Mesendoderm (in vitro differentiated cells): ENCODE measurements at regions not wholly inside any gene's neighbourhood (a gene's known extent, or its start where the extent isn't known, plus 50 kb on each side); places are given as distances from the start of the nearest gene placed in this dataset.

Experiments used
- DNase-seq: peaks from one replicate; pipeline ENCODE4 v3.0.0; 2013
- H2AK5ac ChIP-seq: 2 replicates; pipeline ENCODE4 v1.6.1; 2013; ENCODE audit warnings: low read length, inconsistent platforms
- H2BK120ac ChIP-seq: 2 replicates; pipeline ENCODE4 v1.6.1; 2013; ENCODE audit warnings: low read depth, mild to moderate bottlenecking, low read length, moderate library complexity, mixed read lengths
- H2BK15ac ChIP-seq: replicated peaks from 2 replicates; pipeline ENCODE4 v1.6.1; 2013; ENCODE audit warnings: low read depth, mild to moderate bottlenecking, moderate library complexity
- H2BK5ac ChIP-seq: 2 replicates; pipeline ENCODE4 v1.6.1; 2013; ENCODE audit warnings: low read length, inconsistent platforms
- H3K18ac ChIP-seq: 2 replicates; pipeline ENCODE4 v1.6.1; 2013; ENCODE audit warnings: mild to moderate bottlenecking, low read length, mixed read lengths
- H3K23ac ChIP-seq: one replicate; pipeline ENCODE4 v1.6.1; 2013; ENCODE audit warnings: low read length
- H3K27ac ChIP-seq: 2 replicates; pipeline ENCODE4 v1.5.1; 2013; ENCODE audit warnings: low read depth, mild to moderate bottlenecking, inconsistent platforms, low read length, moderate library complexity
- H3K27me3 ChIP-seq: 2 replicates; pipeline ENCODE4 v1.6.1; 2013; ENCODE audit warnings: low read length, control low read depth, mild to moderate bottlenecking, inconsistent platforms; ENCODE audit not compliant: insufficient read depth, poor library complexity
- H3K36me3 ChIP-seq: 2 replicates; pipeline ENCODE4 v1.6.1; 2013; ENCODE audit warnings: low read length, inconsistent platforms; ENCODE audit not compliant: control insufficient read depth, insufficient read depth
- H3K4ac ChIP-seq: one replicate; pipeline ENCODE4 v1.6.1; 2013; ENCODE audit warnings: low read depth, mild to moderate bottlenecking, low read length, moderate library complexity
- H3K4me1 ChIP-seq: 2 replicates; pipeline ENCODE4 v1.6.1; 2013; ENCODE audit warnings: low read depth, low read length, inconsistent platforms; ENCODE audit not compliant: control insufficient read depth
- H3K4me2 ChIP-seq: 2 replicates; pipeline ENCODE4 v1.6.1; 2013; ENCODE audit warnings: low read length
- H3K4me3 ChIP-seq: 2 replicates; pipeline ENCODE4 v1.5.1; 2013; ENCODE audit warnings: mild to moderate bottlenecking, low read length
- H3K56ac ChIP-seq: one replicate; pipeline ENCODE4 v1.6.1; 2013; ENCODE audit warnings: low read length
- H3K79me1 ChIP-seq: 2 replicates; pipeline ENCODE4 v1.6.1; 2013; ENCODE audit warnings: low read length, inconsistent platforms
- H3K79me2 ChIP-seq: 2 replicates; pipeline ENCODE4 v1.6.1; 2013; ENCODE audit warnings: mild to moderate bottlenecking, low read length; ENCODE audit not compliant: control insufficient read depth, insufficient read depth
- H3K9ac ChIP-seq: 2 replicates; pipeline ENCODE4 v1.6.1; 2013; ENCODE audit warnings: low read length, inconsistent platforms
- H4K5ac ChIP-seq: one replicate; pipeline ENCODE4 v1.6.1; 2013; ENCODE audit warnings: low read length
- H4K8ac ChIP-seq: one replicate; pipeline ENCODE4 v1.6.1; 2013; ENCODE audit warnings: low read depth, mild to moderate bottlenecking, control low read depth, low read length, moderate library complexity
- WGBS: extraction: QIAGEN DNeasy Blood & Tissue Kit; methylation state at CpG from one replicate; pipeline ENCODE4 v1.1.7; 2013; ENCODE audit warnings: low lambda C conversion rate, missing lambda C conversion rate; ENCODE audit not compliant: insufficient coverage; ENCODE audit errors: extremely low coverage; 5-methylcytosine and 5-hydroxymethylcytosine counted together

- Histone ChIP-seq H4K8ac (no peak overlapping the region), H2BK15ac (no peak overlapping the region), H2BK120ac (no peak overlapping the region), H3K79me2 (no peaks in the 10 kb centered on the region), H3K4ac (no peak overlapping the region), H3K56ac (no peak overlapping the region), H3K4me1 (peaks cover 3% of the 10 kb centered on the region), H2AK5ac (no peak overlapping the region), H2BK5ac (no peak overlapping the region), H3K27ac (no peak overlapping the region), H3K4me3 (no peak overlapping the region), H3K36me3 (no peaks in the 10 kb centered on the region), H3K27me3 (no peaks in the 10 kb centered on the region), H3K23ac (no peak overlapping the region), H3K4me2 (no peak overlapping the region), H4K5ac (no peak overlapping the region), H3K18ac (no peak overlapping the region), H3K79me1 (no peaks in the 10 kb centered on the region), H3K9ac (no peak overlapping the region)
- DNase-seq, result peak; percentile 69
- no CpG with 5 or more reads among the region's 5 CpGs for WGBS
These were observed 290.6 kb upstream of the CCL2 start for GRCh38 chr17:33964344-33964979.

- WGBS, result no CpG with 5 or more reads among the region's 9 CpGs
- Histone ChIP-seq H3K9ac (no peak overlapping the region), H3K4ac (no peak overlapping the region), H3K18ac (no peak overlapping the region), H3K4me3 (no peak overlapping the region), H4K8ac (no peak overlapping the region), H3K36me3 (no peaks in the 10 kb centered on the region), H3K56ac (no peak overlapping the region), H3K4me2 (no peak overlapping the region), H4K5ac (no peak overlapping the region), H2BK120ac (no peak overlapping the region), H2BK15ac (no peak overlapping the region), H2BK5ac (no peak overlapping the region), H3K23ac (no peak overlapping the region), H3K27ac (no peak overlapping the region), H3K79me2 (no peaks in the 10 kb centered on the region), H2AK5ac (no peak overlapping the region), H3K4me1 (peaks cover 3% of the 10 kb centered on the region), H3K79me1 (no peaks in the 10 kb centered on the region), H3K27me3 (no peaks in the 10 kb centered on the region)
- DNase-seq, result no peak
These were observed 288.6 kb upstream of the CCL2 start for GRCh38 chr17:33966410-33967059.

DNA sequence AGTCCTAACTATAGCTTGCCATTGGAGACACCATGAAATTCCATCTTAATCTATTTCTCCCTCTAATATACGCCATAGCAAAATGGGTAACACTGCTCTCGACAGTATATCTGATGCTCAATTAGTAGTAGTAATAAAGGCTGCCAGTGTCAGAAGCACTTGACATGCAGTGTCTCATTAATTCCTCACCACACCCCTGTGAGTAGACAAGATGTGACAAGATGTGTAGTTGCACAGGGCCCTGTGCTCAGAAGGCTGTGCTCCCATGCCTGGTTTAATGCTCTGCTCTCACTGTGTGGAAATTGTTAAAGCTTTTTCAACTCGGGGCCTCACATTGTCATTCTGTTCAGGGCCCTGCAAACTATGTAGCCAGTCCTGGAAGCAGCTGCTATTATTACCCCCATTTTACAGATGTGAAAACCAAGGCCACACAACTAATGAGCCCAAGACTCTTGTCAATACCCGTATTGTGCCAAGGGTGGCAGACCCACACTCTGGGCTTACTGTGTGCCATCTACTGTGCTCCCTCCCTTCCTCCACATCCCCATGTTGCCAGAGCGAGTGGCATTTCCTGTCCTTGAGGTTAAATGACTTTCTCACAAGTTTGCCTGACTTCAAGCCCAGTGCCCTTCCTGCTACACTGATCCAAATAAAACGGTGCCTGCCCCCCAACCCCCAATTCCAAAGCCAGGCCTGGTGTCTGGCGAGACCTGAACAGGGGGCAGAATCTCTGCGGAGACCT, 287.3 kb upstream of the CCL2 start:
- Histone ChIP-seq H3K79me2 (no peaks in the 10 kb centered on the region), H3K56ac (peak overlapping the region; percentile 26), H3K4me3 (no peak overlapping the region), H3K27ac (no peak overlapping the region), H3K9ac (no peak overlapping the region), H4K5ac (no peak overlapping the region), H2BK5ac (no peak overlapping the region), H3K4me2 (no peak overlapping the region), H3K23ac (no peak overlapping the region), H3K27me3 (no peaks in the 10 kb centered on the region), H3K4ac (peak overlapping the region; percentile 17), H3K18ac (peak overlapping the region; percentile 33), H2BK120ac (no peak overlapping the region), H2AK5ac (no peak overlapping the region), H4K8ac (no peak overlapping the region), H2BK15ac (no peak overlapping the region), H3K4me1 (peaks cover 4% of the 10 kb centered on the region), H3K79me1 (no peaks in the 10 kb centered on the region), H3K36me3 (no peaks in the 10 kb centered on the region)
- WGBS, result no CpG with 5 or more reads among the region's 8 CpGs
- DNase-seq, result no peak

DNA sequence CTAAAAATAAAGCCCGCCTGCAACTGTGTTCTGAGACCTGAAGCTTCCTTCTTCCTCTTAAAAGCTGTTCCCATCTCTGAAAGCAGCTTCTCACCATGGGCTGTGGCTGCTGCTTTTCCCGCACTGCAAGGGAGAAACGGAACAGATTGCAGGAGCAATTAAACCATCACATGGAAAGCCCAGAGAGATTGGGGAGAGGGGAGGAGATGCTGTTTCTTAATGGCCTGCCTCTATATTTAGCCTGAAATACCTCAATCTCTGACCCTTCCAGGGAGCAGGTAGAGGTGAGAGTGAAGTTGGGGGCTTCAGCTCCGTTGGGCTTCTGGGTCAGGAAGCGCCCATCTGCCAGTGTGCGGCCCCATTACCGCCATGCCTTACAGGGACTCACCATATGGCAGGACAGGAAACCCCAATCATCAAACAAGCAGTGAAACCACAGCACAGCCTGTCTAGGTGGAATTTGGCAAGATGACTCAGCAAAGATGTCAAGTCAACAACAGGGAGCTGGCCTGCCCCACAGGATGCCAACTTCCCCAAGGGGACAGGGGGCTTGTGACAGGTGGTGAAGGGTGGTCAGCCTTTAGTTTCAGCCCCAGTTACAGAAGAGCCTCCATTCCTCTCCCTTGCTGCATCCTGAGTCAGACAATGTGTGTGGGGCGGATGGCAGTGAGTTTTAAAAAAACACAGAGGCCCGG, 286.6 kb upstream of the CCL2 start:
- no peak overlapping the region for H3K23ac ChIP-seq
- no peaks in the 10 kb centered on the region for H3K27me3 ChIP-seq
- H3K79me1 ChIP-seq, result no peaks in the 10 kb centered on the region
- no peak overlapping the region for H2BK5ac ChIP-seq
- H3K4ac ChIP-seq, result peak overlapping the region; percentile 17
- peak overlapping the region; percentile 26 for H3K56ac ChIP-seq
- no peak overlapping the region for H2AK5ac ChIP-seq
- WGBS, result no CpG with 5 or more reads among the region's 9 CpGs
- no peak overlapping the region for H4K8ac ChIP-seq
- no peak overlapping the region for H3K9ac ChIP-seq
- peak; percentile 84 for DNase-seq
- H3K4me1 ChIP-seq, result peaks cover 7% of the 10 kb centered on the region
- H3K79me2 ChIP-seq, result no peaks in the 10 kb centered on the region
- H3K36me3 ChIP-seq, result no peaks in the 10 kb centered on the region
- H4K5ac ChIP-seq, result no peak overlapping the region
- H3K18ac ChIP-seq, result peak overlapping the region; percentile 33
- H3K4me3 ChIP-seq, result no peak overlapping the region
- H3K4me2 ChIP-seq, result no peak overlapping the region
- no peak overlapping the region for H2BK120ac ChIP-seq
- no peak overlapping the region for H3K27ac ChIP-seq
- H2BK15ac ChIP-seq, result no peak overlapping the region

DNA sequence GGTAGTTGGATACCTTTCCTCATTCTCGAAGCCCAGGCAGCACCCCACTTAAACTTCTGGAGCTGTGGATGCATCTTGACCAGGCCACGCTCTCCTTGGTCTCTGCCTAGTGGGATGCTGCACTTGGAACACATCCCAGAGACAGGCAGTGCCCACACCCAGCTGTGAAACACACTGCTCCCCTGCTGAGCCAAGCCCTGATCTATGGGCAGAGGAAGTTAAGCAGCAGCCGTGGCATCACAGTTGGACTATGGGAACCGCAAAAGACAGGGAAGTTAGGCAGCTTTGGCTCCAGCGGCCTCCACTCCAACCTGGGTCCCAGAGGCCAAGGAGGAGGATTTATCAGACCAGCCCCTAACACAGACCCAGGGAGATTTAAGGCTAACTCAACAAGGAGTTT, 284.8 kb upstream of the CCL2 start:
- Histone ChIP-seq H3K36me3 (no peaks in the 10 kb centered on the region), H3K4me3 (no peak overlapping the region), H3K79me1 (no peaks in the 10 kb centered on the region), H2BK15ac (no peak overlapping the region), H3K56ac (no peak overlapping the region), H2BK5ac (no peak overlapping the region), H3K27ac (no peak overlapping the region), H4K8ac (no peak overlapping the region), H4K5ac (no peak overlapping the region), H3K27me3 (no peaks in the 10 kb centered on the region), H3K18ac (no peak overlapping the region), H3K4me1 (peaks cover 7% of the 10 kb centered on the region), H3K4me2 (no peak overlapping the region), H3K23ac (no peak overlapping the region), H2AK5ac (no peak overlapping the region), H3K4ac (no peak overlapping the region), H3K9ac (no peak overlapping the region), H3K79me2 (no peaks in the 10 kb centered on the region), H2BK120ac (no peak overlapping the region)
- no peak for DNase-seq
- WGBS, result no CpG with 5 or more reads among the region's 5 CpGs
